H1 (cell line): ENCODE measurements at regions not wholly inside any gene's neighbourhood (a gene's known extent, or its start where the extent isn't known, plus 50 kb on each side); places are given as distances from the start of the nearest gene placed in this dataset.

ENCODE experiments used
- CHD2 ChIP-seq: IDR thresholded peaks from 2 replicates; pipeline ENCODE4 v1.6.1; 2012; ENCODE audit warnings: low read length, improper control_type of control experiment
- TEAD4 ChIP-seq: IDR thresholded peaks from 2 replicates; pipeline ENCODE4 v1.6.1; 2012; ENCODE audit warnings: low read depth, low read length, inconsistent platforms, mixed read lengths

DNA sequence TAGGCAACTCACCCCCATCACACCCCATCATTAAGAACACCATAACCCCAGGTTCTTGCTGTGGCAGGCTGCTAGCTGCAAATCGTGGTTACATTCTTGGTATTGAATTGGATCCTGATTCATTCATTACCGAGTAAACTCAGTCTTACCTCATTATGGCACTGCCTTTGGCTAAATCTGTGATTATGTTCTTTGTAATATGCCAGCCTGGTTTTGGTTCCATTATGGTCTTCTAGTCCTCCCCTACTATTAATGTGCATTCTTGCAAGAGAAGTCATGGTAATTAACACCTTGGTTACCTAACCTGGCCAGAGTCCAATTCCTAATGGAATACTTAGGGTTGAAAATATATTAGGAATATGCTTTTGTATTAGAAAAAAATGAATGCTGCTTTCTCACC lies 258.9 kb upstream of the APCDD1 start (continued):
- TF ChIP-seq TEAD4 = no peak
- TF ChIP-seq CHD2 = no peak
